BE2C (cell line): ENCODE measurements at regions not wholly inside any gene's neighbourhood (a gene's known extent, or its start where the extent isn't known, plus 50 kb on each side); places are given as distances from the start of the nearest gene placed in this dataset.

Experiments
- DNase-seq: peaks from one replicate; pipeline ENCODE4 v3.0.0-alpha.2; 2020
- H3K27me3 ChIP-seq: fragments of 250-450 bp; sonication (Bioruptor Pico); 2 replicates; pipeline ENCODE4 v1.5.1; 2020; ENCODE audit warnings: mild to moderate bottlenecking
- H3K36me3 ChIP-seq: fragments of 250-450 bp; sonication (Bioruptor Pico); 2 replicates; pipeline ENCODE4 v1.5.1; 2020; ENCODE audit warnings: mild to moderate bottlenecking
- H3K4me1 ChIP-seq: fragments of 250-450 bp; sonication (Bioruptor Pico); 2 replicates; pipeline ENCODE4 v1.5.1; 2020
- H3K4me3 ChIP-seq: 2 replicates; pipeline ENCODE4 v1.5.1; 2011; ENCODE audit warnings: low read depth, low read length
- H3K9me3 ChIP-seq: fragments of 250-450 bp; sonication (Bioruptor Pico); 2 replicates; pipeline ENCODE4 v1.5.1; 2020
- TF ChIP-seq, protein P1 (sequence below): IDR thresholded peaks from 2 replicates; pipeline ENCODE4 v1.5.1; 2012; ENCODE audit warnings: mild to moderate bottlenecking, low read depth, low read length

DNA sequence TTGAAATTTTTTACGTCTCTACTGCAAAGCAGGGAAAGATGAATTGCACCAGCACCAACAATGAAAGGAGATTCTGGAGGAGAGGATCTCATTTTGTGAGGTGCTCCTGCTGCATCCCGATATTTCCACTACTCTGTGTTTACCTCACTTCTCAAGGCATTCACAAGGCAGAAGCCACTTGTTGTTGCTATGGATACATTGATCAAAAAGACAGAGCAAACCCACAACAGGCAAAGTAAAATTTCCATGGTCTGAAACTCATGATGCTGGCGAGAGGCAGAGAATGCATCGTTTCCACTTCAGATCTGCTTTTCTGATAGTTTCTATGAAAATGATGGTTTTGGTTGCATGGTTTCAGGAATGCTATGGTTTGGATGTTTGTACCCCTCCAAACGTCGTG lies 323.3 kb downstream of the ASMT start:
- Histone ChIP-seq H3K4me1 (no peaks in the 10 kb centered on the region), H3K36me3 (no peaks in the 10 kb centered on the region), H3K27me3 (no peaks in the 10 kb centered on the region), H3K4me3 (no peak overlapping the region), H3K9me3 (no peaks in the 10 kb centered on the region)
- TF ChIP-seq, protein P1, sequence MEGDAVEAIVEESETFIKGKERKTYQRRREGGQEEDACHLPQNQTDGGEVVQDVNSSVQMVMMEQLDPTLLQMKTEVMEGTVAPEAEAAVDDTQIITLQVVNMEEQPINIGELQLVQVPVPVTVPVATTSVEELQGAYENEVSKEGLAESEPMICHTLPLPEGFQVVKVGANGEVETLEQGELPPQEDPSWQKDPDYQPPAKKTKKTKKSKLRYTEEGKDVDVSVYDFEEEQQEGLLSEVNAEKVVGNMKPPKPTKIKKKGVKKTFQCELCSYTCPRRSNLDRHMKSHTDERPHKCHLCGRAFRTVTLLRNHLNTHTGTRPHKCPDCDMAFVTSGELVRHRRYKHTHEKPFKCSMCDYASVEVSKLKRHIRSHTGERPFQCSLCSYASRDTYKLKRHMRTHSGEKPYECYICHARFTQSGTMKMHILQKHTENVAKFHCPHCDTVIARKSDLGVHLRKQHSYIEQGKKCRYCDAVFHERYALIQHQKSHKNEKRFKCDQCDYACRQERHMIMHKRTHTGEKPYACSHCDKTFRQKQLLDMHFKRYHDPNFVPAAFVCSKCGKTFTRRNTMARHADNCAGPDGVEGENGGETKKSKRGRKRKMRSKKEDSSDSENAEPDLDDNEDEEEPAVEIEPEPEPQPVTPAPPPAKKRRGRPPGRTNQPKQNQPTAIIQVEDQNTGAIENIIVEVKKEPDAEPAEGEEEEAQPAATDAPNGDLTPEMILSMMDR, result no peak
- DNase-seq, result no peak

DNA sequence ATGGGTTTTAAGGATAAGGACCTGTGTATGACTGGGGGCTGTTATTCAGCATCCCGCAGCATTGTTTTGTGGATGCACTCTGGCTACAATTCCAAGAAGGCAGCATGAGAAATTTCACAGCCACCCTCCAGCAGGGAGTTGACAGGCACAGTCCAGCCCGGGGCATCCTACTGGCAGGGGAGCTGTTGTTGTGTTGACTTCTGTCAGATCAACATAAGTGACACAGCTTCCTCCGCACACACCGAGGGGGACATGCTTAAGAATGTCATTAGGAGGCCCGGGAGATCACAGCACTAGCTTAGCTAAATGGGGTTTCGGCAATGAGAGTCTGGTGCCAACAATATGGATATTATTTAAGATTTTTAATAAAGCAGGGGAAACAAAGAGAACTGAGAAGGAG lies 326.5 kb downstream of the ASMT start:
- TF ChIP-seq, protein P1, result no peak
- Histone ChIP-seq H3K36me3 (no peaks in the 10 kb centered on the region), H3K4me3 (no peak overlapping the region), H3K9me3 (no peaks in the 10 kb centered on the region), H3K27me3 (no peaks in the 10 kb centered on the region), H3K4me1 (no peaks in the 10 kb centered on the region)
- DNase-seq, result no peak

DNA sequence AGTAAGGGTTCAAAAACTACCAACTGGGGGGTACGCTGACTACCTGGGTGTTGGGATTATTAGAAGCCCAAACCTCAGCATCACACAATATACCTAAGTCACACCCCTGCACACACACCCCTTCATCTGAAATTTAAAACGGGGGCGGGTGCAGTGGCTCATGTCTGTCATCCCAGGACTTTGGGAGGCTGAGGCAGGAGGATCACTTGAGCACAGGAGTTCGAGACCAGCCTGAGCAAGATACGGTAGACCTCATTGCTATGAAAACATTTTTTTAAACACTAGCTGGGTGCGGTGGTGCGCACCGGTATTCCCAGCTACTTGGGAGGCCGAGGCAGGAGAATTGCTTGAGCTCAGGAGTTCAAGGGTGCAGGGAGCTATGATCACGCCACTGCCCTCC lies 331.0 kb downstream of the ASMT start:
- TF ChIP-seq, protein P1, result no peak
- no peaks in the 10 kb centered on the region for H3K27me3 ChIP-seq
- no peak overlapping the region for H3K4me3 ChIP-seq
- no peak for DNase-seq
- no peaks in the 10 kb centered on the region for H3K36me3 ChIP-seq
- no peaks in the 10 kb centered on the region for H3K4me1 ChIP-seq
- H3K9me3 ChIP-seq, result no peaks in the 10 kb centered on the region

DNA sequence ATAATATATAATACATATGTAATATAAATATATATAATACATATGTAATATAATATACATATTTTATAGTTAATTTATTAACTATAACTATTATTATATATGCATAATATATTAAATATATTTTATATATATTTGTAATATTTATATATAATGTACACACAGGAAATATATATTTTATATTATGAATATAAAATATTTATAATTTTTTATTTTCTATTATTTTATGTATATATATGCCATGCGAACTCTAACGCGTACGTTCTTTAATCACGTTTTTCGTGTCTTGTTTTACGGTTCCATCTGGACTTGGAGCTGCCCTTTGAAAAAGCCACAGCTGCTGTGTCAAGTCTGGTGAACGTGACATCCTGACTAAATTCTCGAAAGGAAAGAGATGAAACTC lies 332.1 kb downstream of the ASMT start:
- H3K9me3 ChIP-seq, result no peaks in the 10 kb centered on the region
- H3K27me3 ChIP-seq, result no peaks in the 10 kb centered on the region
- no peaks in the 10 kb centered on the region for H3K36me3 ChIP-seq
- no peaks in the 10 kb centered on the region for H3K4me1 ChIP-seq
- TF ChIP-seq, protein P1, result no peak
- no peak overlapping the region for H3K4me3 ChIP-seq
- no peak for DNase-seq
